OCI-LY1 (cell line): ENCODE measurements at regions not wholly inside any gene's neighbourhood (a gene's known extent, or its start where the extent isn't known, plus 50 kb on each side); places are given as distances from the start of the nearest gene placed in this dataset.

Experiments
- H2AFZ ChIP-seq: fragments of 200-600 bp; sonication (generic), shearing (Covaris generic); 2 replicates; pipeline ENCODE4 v1.6.0; 2014; ENCODE audit warnings: antibody characterized with exemption, mild to moderate bottlenecking, low read length
- H3F3A ChIP-seq: fragments of 200-600 bp; sonication (generic), shearing (Covaris generic); 2 replicates; pipeline ENCODE4 v1.6.0; 2014; ENCODE audit warnings: mild to moderate bottlenecking, antibody characterized with exemption, low read length, moderate library complexity; ENCODE audit not compliant: insufficient read depth
- H3K27ac ChIP-seq: fragments of 200-600 bp; sonication (generic); 2 replicates; pipeline ENCODE4 v1.5.1; 2014; ENCODE audit warnings: low read length, mixed run types, mild to moderate bottlenecking, low read depth; ENCODE audit not compliant: poor library complexity, severe bottlenecking
- H3K27me3 ChIP-seq: fragments of 200-600 bp; sonication (generic); 2 replicates; pipeline ENCODE4 v1.6.0; 2014; ENCODE audit warnings: antibody characterized with exemption, mild to moderate bottlenecking, low read length, moderate library complexity; ENCODE audit not compliant: insufficient read depth
- H3K36me3 ChIP-seq: fragments of 200-600 bp; sonication (generic); 2 replicates; pipeline ENCODE4 v1.6.1; 2014; ENCODE audit warnings: mild to moderate bottlenecking, antibody characterized with exemption, low read length, moderate library complexity, mixed read lengths; ENCODE audit not compliant: insufficient read depth
- H3K4me1 ChIP-seq: fragments of 200-600 bp; sonication (generic); 2 replicates; pipeline ENCODE4 v1.5.1; 2014; ENCODE audit warnings: mild to moderate bottlenecking, low read length, moderate library complexity; ENCODE audit not compliant: insufficient read depth, severe bottlenecking
- H3K4me2 ChIP-seq: fragments of 200-600 bp; sonication (generic), shearing (Covaris generic); 2 replicates; pipeline ENCODE4 v1.6.1; 2014; ENCODE audit warnings: low read length
- H3K4me3 ChIP-seq: fragments of 200-600 bp; sonication (generic); 2 replicates; pipeline ENCODE4 v1.5.1; 2014; ENCODE audit warnings: low read length, low read depth, mild to moderate bottlenecking, mixed read lengths; ENCODE audit not compliant: poor library complexity, severe bottlenecking
- H3K79me2 ChIP-seq: fragments of 200-600 bp; shearing (Covaris generic); 2 replicates; pipeline ENCODE4 v1.6.1; 2016; ENCODE audit warnings: mixed run types, low read length, mixed read lengths; ENCODE audit not compliant: insufficient read depth
- H3K9ac ChIP-seq: fragments of 200-600 bp; sonication (generic), shearing (Covaris generic); 2 replicates; pipeline ENCODE4 v1.6.1; 2014; ENCODE audit warnings: mild to moderate bottlenecking, low read length, mixed read lengths
- H3K9me2 ChIP-seq: fragments of 200-600 bp; sonication (generic), shearing (Covaris generic); 2 replicates; pipeline ENCODE4 v1.6.1; 2014; ENCODE audit warnings: low read depth, mild to moderate bottlenecking, low read length, mixed read lengths
- H3K9me3 ChIP-seq: fragments of 200-600 bp; shearing (Covaris generic); 2 replicates; pipeline ENCODE4 v1.6.1; 2014; ENCODE audit warnings: low read length, mixed read lengths
- H4K20me1 ChIP-seq: fragments of 200-600 bp; sonication (generic), shearing (Covaris generic); 2 replicates; pipeline ENCODE4 v1.6.0; 2016; ENCODE audit warnings: mild to moderate bottlenecking, low read length; ENCODE audit not compliant: insufficient read depth
- CTCF ChIP-seq: fragments of 200-600 bp; sonication (generic), shearing (Covaris generic); IDR thresholded peaks from 2 replicates; pipeline ENCODE4 v1.5.1; 2017; ENCODE audit warnings: mild to moderate bottlenecking, antibody characterized with exemption, low read length, moderate library complexity, mixed read lengths
- EZH2 ChIP-seq: fragments of 200-600 bp; sonication (generic), shearing (Covaris generic); IDR thresholded peaks from 2 replicates; pipeline ENCODE4 v1.8.0; 2017; ENCODE audit warnings: borderline replicate concordance, mixed run types, mild to moderate bottlenecking, antibody characterized with exemption, low read length, moderate library complexity, mixed read lengths

DNA sequence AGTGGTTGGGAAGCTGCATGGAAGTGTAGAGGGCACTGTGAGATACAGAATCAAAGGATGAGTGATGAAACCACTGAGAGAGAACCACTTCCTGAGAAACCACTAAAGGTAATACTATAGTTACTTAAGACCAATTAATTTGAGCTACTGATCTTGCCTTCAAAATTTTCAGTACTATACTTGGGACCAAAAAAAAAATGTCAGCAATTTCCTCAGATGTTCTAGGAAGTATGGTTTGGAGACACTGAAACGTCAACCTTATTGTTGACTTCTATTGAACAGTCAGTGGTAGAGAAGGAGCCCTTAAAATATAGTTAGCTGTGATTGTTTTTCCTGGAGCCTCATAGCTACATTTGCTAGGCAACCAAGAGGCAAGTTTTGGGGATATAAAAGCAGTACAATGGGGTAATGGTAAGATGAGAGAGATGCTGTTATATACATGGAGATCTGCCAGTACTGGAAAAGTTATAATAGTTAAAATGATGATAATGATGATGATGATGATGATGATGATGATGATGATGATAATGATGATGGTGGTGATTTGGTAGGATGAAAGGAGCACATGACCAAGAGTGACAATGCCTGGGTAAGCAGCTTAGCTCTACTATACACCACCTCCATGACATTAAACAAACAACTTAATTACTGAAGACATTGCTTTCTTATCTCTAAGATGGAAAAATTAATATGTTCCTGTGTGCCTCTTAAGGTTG lies 300.9 kb upstream of the G2E3 start:
- Histone ChIP-seq H3K4me2 (no peak overlapping the region), H3K27ac (no peak overlapping the region), H3K79me2 (no peaks in the 10 kb centered on the region), H3K36me3 (no peaks in the 10 kb centered on the region), H3K4me3 (no peak overlapping the region), H2AFZ (no peak overlapping the region), H3K27me3 (no peaks in the 10 kb centered on the region), H3K9ac (no peak overlapping the region), H3K4me1 (no peaks in the 10 kb centered on the region), H3K9me3 (no peaks in the 10 kb centered on the region), H3F3A (no peaks in the 10 kb centered on the region), H3K9me2 (no peaks in the 10 kb centered on the region), H4K20me1 (no peaks in the 10 kb centered on the region)
- no peak for TF ChIP-seq EZH2
- TF ChIP-seq CTCF, result no peak

DNA sequence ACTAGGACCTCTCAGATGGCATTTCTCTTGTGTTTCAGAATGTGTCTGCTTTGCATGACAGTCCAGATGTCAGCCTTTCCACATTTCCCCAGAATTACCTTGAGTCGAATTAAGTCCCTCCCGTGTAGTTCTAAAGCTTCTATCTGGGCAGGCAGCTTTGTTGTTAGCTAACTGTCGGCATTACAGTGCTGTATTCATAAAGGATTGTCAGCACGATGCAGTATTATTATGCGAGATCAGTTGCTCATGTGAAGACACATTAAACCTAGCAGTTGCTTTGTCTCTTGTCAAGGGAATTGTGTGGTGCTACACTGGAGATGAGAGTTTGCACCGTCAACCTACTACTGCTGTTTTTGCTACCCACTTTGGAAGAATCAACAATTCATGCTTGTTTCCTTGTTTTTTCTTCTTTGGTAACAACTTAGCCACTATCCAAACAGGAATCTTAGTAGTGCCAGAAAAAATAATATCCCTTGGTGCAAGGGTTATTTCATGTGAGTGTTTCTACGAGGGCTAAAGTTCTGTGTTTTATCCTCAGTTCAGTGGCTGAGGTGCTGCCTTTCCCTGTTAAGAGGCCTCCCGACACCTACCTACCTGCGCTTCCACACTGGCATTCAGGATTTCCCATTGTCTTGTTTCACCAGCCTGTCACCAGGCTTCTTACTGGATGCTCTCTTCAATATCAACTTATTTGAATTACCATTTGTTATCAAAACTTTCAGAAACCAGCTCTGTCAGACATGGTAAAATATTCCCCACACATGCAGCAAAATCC lies 297.9 kb upstream of the G2E3 start:
- Histone ChIP-seq H3K4me3 (no peak overlapping the region), H3K9me3 (no peaks in the 10 kb centered on the region), H3K27me3 (no peaks in the 10 kb centered on the region), H3K4me1 (no peaks in the 10 kb centered on the region), H3K9me2 (no peaks in the 10 kb centered on the region), H4K20me1 (no peaks in the 10 kb centered on the region), H3K4me2 (no peak overlapping the region), H3K27ac (no peak overlapping the region), H3K36me3 (no peaks in the 10 kb centered on the region), H3K9ac (no peak overlapping the region), H3F3A (no peaks in the 10 kb centered on the region), H2AFZ (no peak overlapping the region), H3K79me2 (no peaks in the 10 kb centered on the region)
- no peak for TF ChIP-seq EZH2
- no peak for TF ChIP-seq CTCF

DNA sequence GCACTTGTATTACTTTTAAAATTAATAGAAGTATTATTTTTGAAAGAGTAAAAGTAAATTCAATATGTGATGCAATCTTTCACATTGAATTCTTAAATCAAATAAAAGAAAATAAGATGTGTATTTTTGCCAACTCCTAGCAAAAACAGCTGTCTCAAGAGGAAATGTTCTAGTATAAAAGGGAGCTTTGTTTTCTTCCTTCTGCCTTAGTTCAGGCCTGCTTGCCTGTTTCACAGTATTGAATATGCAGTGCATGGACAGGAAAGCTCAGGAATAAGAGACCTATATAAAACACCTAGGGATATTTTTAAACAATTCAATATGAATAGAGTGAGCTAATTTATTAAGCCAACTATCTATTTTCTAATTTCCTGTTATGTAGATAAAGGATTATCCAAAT lies 294.8 kb upstream of the G2E3 start:
- no peaks in the 10 kb centered on the region for H3K9me3 ChIP-seq
- no peak overlapping the region for H3K9ac ChIP-seq
- no peak overlapping the region for H3K4me3 ChIP-seq
- H3K4me2 ChIP-seq, result no peak overlapping the region
- TF ChIP-seq EZH2 (no peak), CTCF (no peak)
- H3K27me3 ChIP-seq, result no peaks in the 10 kb centered on the region
- H3F3A ChIP-seq, result no peaks in the 10 kb centered on the region
- H4K20me1 ChIP-seq, result no peaks in the 10 kb centered on the region
- H3K27ac ChIP-seq, result no peak overlapping the region
- no peaks in the 10 kb centered on the region for H3K4me1 ChIP-seq
- H3K79me2 ChIP-seq, result no peaks in the 10 kb centered on the region
- H3K9me2 ChIP-seq, result no peaks in the 10 kb centered on the region
- no peaks in the 10 kb centered on the region for H3K36me3 ChIP-seq
- H2AFZ ChIP-seq, result no peak overlapping the region
